ENCODE measurements at regions not wholly inside any gene's neighbourhood (a gene's known extent, or its start where the extent isn't known, plus 50 kb on each side); places are given as distances from the start of the nearest gene placed in this dataset.

- ChIA-PET CTCF (ENCODE audit: low intra/inter-chr PET ratio, low total read pairs) (no interaction called here), POLR2A (interaction anchor here (1.1 to 1.4 kb wide), 2 partner anchors 9 to 169 kb away, joined by 3 to 4 read pairs; no protein-coding TSS in a partner anchor)
- Histone ChIP-seq H3K27ac (ENCODE audit: extremely low read length, insufficient read depth, low read length) (no peak overlapping the region), H3K9ac (ENCODE audit: insufficient read depth, low read depth, low read length) (no peak overlapping the region), H3K4me3 (replicated peaks in 1 of 3; ENCODE audit: insufficient read depth in 1 of 3, low read depth in 2 of 3, low read length in 3 of 3) (peak overlapping the region in 1 of 3 experiments; percentile 5; a peak in 1 of 6 replicates), H3K36me3 (replicated peaks in 1 of 2; ENCODE audit: control insufficient read depth in 1 of 2, insufficient read depth in 2 of 2, low read length in 2 of 2) (no peaks in the 10 kb centered on the region), H3K4me1 (ENCODE audit: insufficient read depth, low read length) (peaks cover 53% of the 10 kb centered on the region), H4K20me1 (ENCODE audit: insufficient read depth, low read length) (no peaks in the 10 kb centered on the region), H3K4me2 (ENCODE audit: low read depth, low read length) (peak overlapping the region; percentile 48), H3K79me2 (ENCODE audit: insufficient read depth, low read length) (no peaks in the 10 kb centered on the region), H3K27me3 (ENCODE audit: control insufficient read depth in 1 of 2, insufficient read depth in 2 of 2, low read length in 2 of 2) (0 out of 5 replicates have a peak, but pooled peaks cover 0 to 5% of the 10 kb centered on the region in 2 experiments), H2AFZ (ENCODE audit: low read length) (no peak overlapping the region), H3K9me3 (ENCODE audit: low read length) (no peaks in the 10 kb centered on the region)
- in situ Hi-C loops (cut with HindIII; ENCODE audit: extremely low pct_ligation_motif_present, low pct_unique_long_range_greater_than_20kb) (no loop called here), intact Hi-C loops (cut with micrococcal nuclease; ENCODE audit: unreplicated experiment) (no loop called here)
- DNase-seq (ENCODE audit: low spot score), result peak; percentile 43
- ATAC-seq, result peak; percentile 76
- BruUV-seq (replicated peaks), result no TSS peak
- WGBS (ENCODE audit: low lambda C conversion rate), result 0% methylated on average over 5 of the region's 5 CpGs
- no peak for FAIRE-seq
- TF ChIP-seq ZNF441 (CRISPR knock-in tag; IDR thresholded peaks at IDR 0.05; ENCODE audit: borderline replicate concordance) (0 out of 2 replicates have a peak, but pooled peaks have one; percentile 37), MEF2D (CRISPR knock-in tag; IDR thresholded peaks at IDR 0.05) (0 out of 2 replicates have a peak, but pooled peaks have one; percentile 34), ZFX (CRISPR knock-in tag; IDR thresholded peaks at IDR 0.05; ENCODE audit: low read depth) (peak; percentile 53; the same call in 1 of the 2 replicates), GMEB1 (CRISPR knock-in tag; IDR thresholded peaks at IDR 0.05; ENCODE audit: borderline replicate concordance) (no peak), ZGPAT (CRISPR knock-in tag; IDR thresholded peaks at IDR 0.05) (0 out of 2 replicates have a peak, but pooled peaks have one; percentile 27), ZNF33B (CRISPR knock-in tag; IDR thresholded peaks at IDR 0.05) (no peak), ZNF644 (CRISPR knock-in tag; IDR thresholded peaks at IDR 0.05; ENCODE audit: low read depth) (0 out of 2 replicates have a peak, but pooled peaks have one; percentile 20), MTA1 (CRISPR knock-in tag; IDR thresholded peaks at IDR 0.05; ENCODE audit: borderline replicate concordance) (0 out of 2 replicates have a peak, but pooled peaks have one; percentile 26), HNF1B (CRISPR knock-in tag; IDR thresholded peaks at IDR 0.05) (peak; percentile 62; the same call in 1 of the 2 replicates), IRF2 (CRISPR knock-in tag; IDR thresholded peaks at IDR 0.05) (0 out of 2 replicates have a peak, but pooled peaks have one; percentile 27), MED1 (CRISPR knock-in tag; IDR thresholded peaks at IDR 0.05) (peak; percentile 53), TEAD2 (CRISPR knock-in tag; IDR thresholded peaks at IDR 0.05) (no peak), FOXP1 (IDR thresholded peaks at IDR 0.05) (no peak), FOXP1 (CRISPR knock-in tag; IDR thresholded peaks at IDR 0.05) (peak; percentile 40; the same call in 1 of the 2 replicates), ZNF768 (CRISPR knock-in tag; IDR thresholded peaks at IDR 0.05) (peak; percentile 45; the same call in 1 of the 2 replicates), ZNF614 (CRISPR knock-in tag; IDR thresholded peaks at IDR 0.05; ENCODE audit: borderline replicate concordance) (peak; percentile 30; the same call in 1 of the 2 replicates)
Measured at GRCh38 chr1:116321766-116322175, 51.3 kb upstream of the ATP1A1 start.
